Stimulated activated effector memory CD8-positive, alpha-beta T cell treated with anti-CD3 and anti-CD28 coated beads, Interleukin-12 subunit alpha, Interleukin-12 subunit beta, amount 100 ng/mL, for 72 hours (primary cell): ENCODE measurements at regions not wholly inside any gene's neighbourhood (a gene's known extent, or its start where the extent isn't known, plus 50 kb on each side); places are given as distances from the start of the nearest gene placed in this dataset.

ENCODE experiments used
- ATAC-seq: fragments of 150-1000 bp; cut with Tn5 transposase; 2 replicates; pipeline ENCODE4 v1.10.0; 2021
- DNase-seq, 2 donors: peaks; one replicate each; pipeline ENCODE4 v3.0.0; 2021 to 2022; ENCODE audit warnings: low spot score in 2 of 2
- H3K27ac Mint-ChIP-seq: one replicate; pipeline ENCODE4 v1.8.0; 2022; ENCODE audit warnings: mild to moderate bottlenecking, mixed read lengths
- H3K36me3 Mint-ChIP-seq: one replicate; pipeline ENCODE4 v1.8.0; 2022; ENCODE audit warnings: mild to moderate bottlenecking, mixed read lengths
- H3K4me1 Mint-ChIP-seq: one replicate; pipeline ENCODE4 v1.8.0; 2022; ENCODE audit warnings: mixed read lengths
- H3K4me3 Mint-ChIP-seq: one replicate; pipeline ENCODE4 v1.8.0; 2022; ENCODE audit warnings: mild to moderate bottlenecking, mixed read lengths
- H3K9me3 Mint-ChIP-seq: one replicate; pipeline ENCODE4 v1.8.0; 2022; ENCODE audit warnings: mixed read lengths

DNA sequence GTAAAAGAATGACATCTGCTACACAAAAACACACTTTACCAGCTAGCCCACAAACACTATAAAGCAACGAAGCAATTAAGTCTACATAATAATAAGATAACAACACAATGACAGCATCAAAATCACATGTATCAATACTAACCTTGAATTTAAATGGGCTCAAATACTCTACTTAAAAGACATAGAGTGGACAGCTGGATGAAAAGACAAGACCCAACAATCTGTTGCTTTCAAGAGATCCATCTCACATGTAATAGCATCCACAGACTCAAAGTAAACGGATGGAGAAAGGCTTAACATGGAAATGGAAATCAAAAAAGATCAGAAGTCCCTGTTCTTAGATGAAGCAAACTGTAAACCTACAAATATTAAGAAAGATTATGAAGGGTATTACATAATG lies 2175.9 kb downstream of the PCDH9 start:
- ATAC-seq (no peak), DNase-seq (no peak)
- Mint-ChIP-seq H3K4me1 (no peaks in the 10 kb centered on the region), H3K27ac (no peak overlapping the region), H3K36me3 (no peaks in the 10 kb centered on the region), H3K9me3 (peaks cover 5% of the 10 kb centered on the region), H3K4me3 (no peak overlapping the region)

DNA sequence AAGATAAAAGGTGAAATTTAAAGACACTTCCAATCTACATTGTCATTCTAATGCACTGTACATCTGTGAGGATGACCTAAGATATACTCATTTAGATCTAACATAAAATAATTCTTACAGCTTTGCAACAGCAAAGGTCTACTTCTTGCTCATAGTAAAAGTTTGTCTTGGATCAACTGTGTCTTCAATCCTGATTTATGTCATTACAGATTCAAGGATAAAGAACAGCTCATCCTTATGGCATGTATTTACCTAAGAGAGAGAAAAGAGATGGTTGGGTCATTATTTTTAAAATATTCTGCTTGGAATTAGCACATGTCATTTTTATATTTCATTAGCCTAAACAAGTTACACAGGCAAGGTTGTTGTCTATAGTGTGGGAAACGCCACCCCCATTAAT lies 2193.1 kb downstream of the PCDH9 start:
- Mint-ChIP-seq H3K4me3 (no peak overlapping the region), H3K36me3 (no peaks in the 10 kb centered on the region), H3K27ac (no peak overlapping the region), H3K9me3 (peaks cover 19% of the 10 kb centered on the region), H3K4me1 (no peaks in the 10 kb centered on the region)
- ATAC-seq (no peak), DNase-seq (no peak)

DNA sequence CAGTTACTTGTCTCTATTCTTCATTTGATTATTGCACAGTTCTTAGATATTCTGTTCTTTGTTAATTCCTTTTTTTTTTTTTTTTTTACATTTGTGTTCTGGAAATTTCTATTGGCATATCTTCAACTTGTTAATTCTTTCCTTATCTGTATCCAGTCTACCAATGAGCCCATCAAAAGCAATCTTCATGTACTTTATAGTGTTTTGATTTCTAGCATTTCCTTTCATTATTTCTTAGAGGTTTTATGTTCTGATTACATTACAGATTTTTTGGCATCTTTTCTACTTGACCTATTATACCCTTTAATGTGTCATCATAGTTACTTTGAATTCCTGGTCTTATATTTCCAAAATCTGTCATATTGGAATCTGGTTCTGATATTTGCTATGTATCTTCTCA lies 2194.8 kb downstream of the PCDH9 start:
- Mint-ChIP-seq H3K36me3 (no peaks in the 10 kb centered on the region), H3K27ac (no peak overlapping the region), H3K9me3 (peaks cover 19% of the 10 kb centered on the region), H3K4me1 (no peaks in the 10 kb centered on the region), H3K4me3 (no peak overlapping the region)
- ATAC-seq, result no peak
- DNase-seq, result no peak

GRCh38 chr13:65034266-65034665 lies 2195.9 kb downstream of the PCDH9 start:
- no peak overlapping the region for H3K27ac Mint-ChIP-seq
- no peak overlapping the region for H3K4me3 Mint-ChIP-seq
- no peaks in the 10 kb centered on the region for H3K4me1 Mint-ChIP-seq
- H3K9me3 Mint-ChIP-seq, result peaks cover 21% of the 10 kb centered on the region
- ATAC-seq (no peak), DNase-seq (no peak)
- H3K36me3 Mint-ChIP-seq, result no peaks in the 10 kb centered on the region

DNA sequence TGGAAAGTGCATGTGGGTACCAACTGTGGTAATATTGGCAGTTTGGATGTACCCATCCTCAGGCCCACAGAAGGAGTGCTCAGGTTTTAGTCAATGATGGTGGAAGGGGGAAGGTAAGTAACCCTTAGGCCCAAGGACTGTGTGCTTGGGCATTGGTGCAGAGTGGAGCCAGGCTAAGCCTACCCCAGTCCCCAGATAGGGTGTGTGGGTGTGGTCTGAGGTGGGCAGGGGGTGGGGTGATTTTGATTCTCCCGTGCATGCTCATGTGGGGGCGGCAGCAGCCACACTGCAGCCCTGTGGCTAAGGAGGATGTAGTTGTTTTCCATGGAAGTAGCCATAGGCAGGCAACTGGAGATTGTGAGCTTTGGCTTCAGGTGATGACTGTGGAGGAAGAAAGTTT lies 2197.3 kb downstream of the PCDH9 start:
- H3K9me3 Mint-ChIP-seq, result peaks cover 26% of the 10 kb centered on the region

DNA sequence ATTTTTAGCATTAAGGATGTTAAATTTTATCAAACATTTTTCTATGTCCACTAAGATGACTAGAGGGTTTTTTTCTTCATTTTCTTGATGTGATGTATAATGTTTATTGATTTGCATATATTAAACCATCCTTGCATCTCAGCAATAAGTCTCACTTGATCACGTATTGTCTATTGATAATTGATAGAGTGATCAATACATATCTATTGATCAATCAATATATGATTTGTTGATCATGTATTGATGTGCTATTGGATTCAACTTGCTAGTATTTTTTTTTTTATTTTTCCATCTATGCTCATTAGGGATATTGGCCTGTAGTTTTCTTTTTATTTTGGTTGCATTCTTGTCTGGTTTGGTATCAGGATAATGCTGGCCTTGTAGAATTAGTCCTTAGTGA lies 2202.0 kb downstream of the PCDH9 start:
- H3K4me3 Mint-ChIP-seq, result no peak overlapping the region
- no peak for DNase-seq
- H3K9me3 Mint-ChIP-seq, result peaks cover 29% of the 10 kb centered on the region
- ATAC-seq, result no peak
- H3K36me3 Mint-ChIP-seq, result no peaks in the 10 kb centered on the region
- H3K4me1 Mint-ChIP-seq, result no peaks in the 10 kb centered on the region
- no peak overlapping the region for H3K27ac Mint-ChIP-seq

More for the DNA sequence above, 2197.3 kb downstream of the PCDH9 start:
- H3K4me3 Mint-ChIP-seq, result no peak overlapping the region
- ATAC-seq, result no peak
- no peak overlapping the region for H3K27ac Mint-ChIP-seq
- H3K4me1 Mint-ChIP-seq, result no peaks in the 10 kb centered on the region
- no peaks in the 10 kb centered on the region for H3K36me3 Mint-ChIP-seq
- no peak for DNase-seq

DNA sequence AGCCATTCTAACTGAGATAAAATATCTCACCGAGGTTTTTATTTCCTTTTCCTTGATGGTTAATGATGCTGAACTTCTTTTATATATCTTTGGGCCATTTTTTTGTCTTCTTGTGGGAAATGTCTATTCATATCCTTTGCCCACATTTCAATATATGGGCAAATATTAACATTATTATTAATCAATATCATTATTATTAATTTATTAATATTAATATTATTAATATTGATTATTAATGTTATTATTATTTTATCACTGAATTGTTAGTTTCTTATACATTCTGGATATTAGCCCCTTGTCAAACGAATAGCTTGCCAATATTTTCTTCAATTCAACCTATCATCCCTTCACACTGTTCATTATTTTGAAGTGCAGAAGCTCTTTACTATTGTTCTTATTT lies 2203.6 kb downstream of the PCDH9 start:
- Mint-ChIP-seq H3K36me3 (no peaks in the 10 kb centered on the region), H3K27ac (no peak overlapping the region), H3K4me3 (no peak overlapping the region), H3K9me3 (peaks cover 26% of the 10 kb centered on the region), H3K4me1 (no peaks in the 10 kb centered on the region)
- ATAC-seq (no peak), DNase-seq (no peak)

DNA sequence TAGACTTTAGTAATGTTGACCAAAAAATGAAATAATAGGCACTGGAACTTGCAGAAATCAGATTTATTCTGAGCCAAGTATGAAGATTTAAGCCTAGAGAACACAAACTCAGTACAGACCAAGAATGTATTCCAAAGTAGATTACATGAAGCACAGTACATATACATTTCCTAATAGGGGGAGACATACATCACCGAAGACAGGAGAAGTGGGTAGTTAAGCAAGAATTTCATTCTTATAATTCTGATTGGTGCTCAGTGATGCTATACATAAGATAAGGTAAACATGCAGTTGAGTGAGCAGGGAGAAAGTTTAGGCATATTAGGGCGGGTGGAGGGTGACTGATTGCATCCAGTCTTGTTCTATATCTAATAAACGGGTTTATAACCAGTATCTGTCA lies 2218.8 kb downstream of the PCDH9 start:
- ATAC-seq (no peak), DNase-seq (no peak)
- Mint-ChIP-seq H3K36me3 (no peaks in the 10 kb centered on the region), H3K4me1 (no peaks in the 10 kb centered on the region), H3K27ac (no peak overlapping the region), H3K9me3 (peaks cover 28% of the 10 kb centered on the region), H3K4me3 (no peak overlapping the region)

DNA sequence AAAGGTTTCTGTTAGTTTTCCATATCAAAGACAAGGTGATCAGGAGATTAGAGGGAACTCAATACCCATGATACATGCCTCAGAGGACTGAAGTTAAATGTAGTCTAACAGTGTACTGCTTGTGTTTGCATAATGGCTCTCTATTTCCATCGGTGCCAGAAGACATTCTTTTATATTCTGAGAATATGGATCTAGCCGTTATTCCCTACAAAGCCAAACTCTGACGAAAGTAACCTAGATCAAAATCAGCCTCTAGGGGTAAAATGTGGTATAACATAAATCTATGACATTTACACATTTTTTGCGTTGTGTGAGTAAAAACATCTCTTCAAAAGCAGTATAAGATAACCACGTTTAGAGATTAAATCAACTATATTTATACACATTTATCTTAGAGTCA lies 2232.7 kb downstream of the PCDH9 start:
- ATAC-seq (no peak), DNase-seq (no peak)
- Mint-ChIP-seq H3K4me3 (no peak overlapping the region), H3K4me1 (no peaks in the 10 kb centered on the region), H3K27ac (no peak overlapping the region), H3K9me3 (peaks cover 25% of the 10 kb centered on the region), H3K36me3 (no peaks in the 10 kb centered on the region)

GRCh38 chr13:64993514-64994164 lies 2236.5 kb downstream of the PCDH9 start:
- H3K9me3 Mint-ChIP-seq, result peaks cover 19% of the 10 kb centered on the region
- no peak for ATAC-seq
- no peak overlapping the region for H3K4me3 Mint-ChIP-seq
- DNase-seq, result no peak
- no peaks in the 10 kb centered on the region for H3K36me3 Mint-ChIP-seq
- H3K27ac Mint-ChIP-seq, result no peak overlapping the region
- no peaks in the 10 kb centered on the region for H3K4me1 Mint-ChIP-seq

- DNase-seq, result no peak
- Mint-ChIP-seq H3K9me3 (peaks cover 19% of the 10 kb centered on the region), H3K36me3 (no peaks in the 10 kb centered on the region), H3K27ac (no peak overlapping the region), H3K4me3 (no peak overlapping the region), H3K4me1 (no peaks in the 10 kb centered on the region)
- ATAC-seq, result no peak
Measured at GRCh38 chr13:64992314-64992713, 2237.8 kb downstream of the PCDH9 start.

- Mint-ChIP-seq H3K36me3 (no peaks in the 10 kb centered on the region), H3K4me3 (no peak overlapping the region), H3K9me3 (peaks cover 14% of the 10 kb centered on the region), H3K4me1 (no peaks in the 10 kb centered on the region), H3K27ac (no peak overlapping the region)
- ATAC-seq, result no peak
- no peak for DNase-seq
Measured at GRCh38 chr13:64985075-64985474, 2245.1 kb downstream of the PCDH9 start.

- H3K4me1 Mint-ChIP-seq, result no peaks in the 10 kb centered on the region
- no peak overlapping the region for H3K4me3 Mint-ChIP-seq
- ATAC-seq (no peak), DNase-seq (no peak)
- no peaks in the 10 kb centered on the region for H3K36me3 Mint-ChIP-seq
- H3K27ac Mint-ChIP-seq, result no peak overlapping the region
- H3K9me3 Mint-ChIP-seq, result peaks cover 18% of the 10 kb centered on the region
Measured at GRCh38 chr13:64962404-64962803, 2267.7 kb downstream of the PCDH9 start.

- Mint-ChIP-seq H3K36me3 (no peaks in the 10 kb centered on the region), H3K9me3 (peaks cover 10% of the 10 kb centered on the region)
- ATAC-seq, result no peak
Measured at GRCh38 chr13:64959276-64959675, 2270.9 kb downstream of the PCDH9 start.

GRCh38 chr13:64958106-64958505 lies 2272.0 kb downstream of the PCDH9 start:
- H3K4me1 Mint-ChIP-seq, result no peaks in the 10 kb centered on the region

More at GRCh38 chr13:64959276-64959675, 2270.9 kb downstream of the PCDH9 start:
- Mint-ChIP-seq H3K27ac (no peak overlapping the region), H3K4me1 (no peaks in the 10 kb centered on the region), H3K4me3 (no peak overlapping the region)
- DNase-seq, result no peak

GRCh38 chr13:64938660-64939059 lies 2291.5 kb downstream of the PCDH9 start:
- Mint-ChIP-seq H3K27ac (no peak overlapping the region), H3K4me1 (no peaks in the 10 kb centered on the region), H3K4me3 (no peak overlapping the region), H3K9me3 (peaks cover 11% of the 10 kb centered on the region), H3K36me3 (no peaks in the 10 kb centered on the region)
- ATAC-seq (no peak), DNase-seq (no peak)

More at GRCh38 chr13:64958106-64958505, 2272.0 kb downstream of the PCDH9 start:
- no peak overlapping the region for H3K27ac Mint-ChIP-seq
- no peaks in the 10 kb centered on the region for H3K36me3 Mint-ChIP-seq
- ATAC-seq (no peak), DNase-seq (no peak)
- H3K9me3 Mint-ChIP-seq, result peaks cover 10% of the 10 kb centered on the region
- H3K4me3 Mint-ChIP-seq, result no peak overlapping the region

DNA sequence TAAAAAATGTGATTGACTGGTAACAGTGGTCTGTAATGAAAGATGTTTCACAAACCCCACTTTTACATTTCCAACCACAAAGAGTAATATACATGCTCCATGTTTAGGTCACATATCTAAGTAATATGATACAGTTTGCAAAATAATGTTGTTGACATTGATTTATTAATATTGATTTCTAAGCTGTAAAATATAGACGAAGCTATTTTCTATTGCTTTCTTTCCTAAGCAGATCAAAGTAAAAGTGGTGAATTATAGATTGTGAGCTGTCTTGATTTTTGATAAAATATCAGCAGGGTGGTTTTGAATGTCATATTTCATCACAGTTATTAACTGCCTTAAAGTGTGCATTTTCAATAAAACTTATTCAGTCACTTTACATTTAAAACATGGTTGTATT lies 2292.8 kb downstream of the PCDH9 start:
- ATAC-seq (no peak), DNase-seq (no peak)
- no peaks in the 10 kb centered on the region for H3K36me3 Mint-ChIP-seq
- H3K27ac Mint-ChIP-seq, result no peak overlapping the region
- no peaks in the 10 kb centered on the region for H3K4me1 Mint-ChIP-seq
- no peak overlapping the region for H3K4me3 Mint-ChIP-seq
- H3K9me3 Mint-ChIP-seq, result peaks cover 11% of the 10 kb centered on the region
